NT2/D1 (cell line): ENCODE measurements at regions not wholly inside any gene's neighbourhood (a gene's known extent, or its start where the extent isn't known, plus 50 kb on each side); places are given as distances from the start of the nearest gene placed in this dataset.

Experiments used
- DNase-seq: peaks from one replicate; pipeline ENCODE4 v3.0.0-alpha.2; 2011; ENCODE audit warnings: low read depth, low spot score
- H3K27me3 ChIP-seq: 2 replicates; pipeline ENCODE4 v1.6.0; 2011; ENCODE audit warnings: mild to moderate bottlenecking; ENCODE audit not compliant: insufficient read length, insufficient read depth
- H3K36me3 ChIP-seq: 2 replicates; pipeline ENCODE4 v1.6.1; 2011; ENCODE audit warnings: mild to moderate bottlenecking, low read length, mixed read lengths; ENCODE audit not compliant: insufficient read depth, insufficient read length
- H3K4me1 ChIP-seq: 2 replicates; pipeline ENCODE4 v1.5.1; 2011; ENCODE audit not compliant: insufficient read depth, insufficient read length
- H3K4me3 ChIP-seq: 2 replicates; pipeline ENCODE4 v1.5.1; 2011; ENCODE audit warnings: low read depth; ENCODE audit not compliant: insufficient read length
- H3K9ac ChIP-seq: 2 replicates; pipeline ENCODE4 v1.6.0; 2011; ENCODE audit warnings: low read depth; ENCODE audit not compliant: insufficient read length
- H3K9me3 ChIP-seq: 2 replicates; pipeline ENCODE4 v1.5.1; 2011; ENCODE audit warnings: mild to moderate bottlenecking, low read length; ENCODE audit not compliant: insufficient read depth
- SUZ12 ChIP-seq: IDR thresholded peaks from 2 replicates; pipeline ENCODE4 v1.6.1; 2011; ENCODE audit not compliant: insufficient read length, insufficient read depth; ENCODE audit errors: extremely low read depth
- YY1 ChIP-seq: IDR thresholded peaks from 2 replicates; pipeline ENCODE4 v1.6.1; 2011; ENCODE audit not compliant: insufficient read length, insufficient read depth
- ZNF274 ChIP-seq: IDR thresholded peaks from 2 replicates; pipeline ENCODE4 v1.6.1; 2011; ENCODE audit warnings: mild to moderate bottlenecking, low read depth, low read length

- Histone ChIP-seq H3K27me3 (no peaks in the 10 kb centered on the region), H3K4me1 (peaks cover 23% of the 10 kb centered on the region), H3K9me3 (peaks cover 7% of the 10 kb centered on the region), H3K4me3 (no peak overlapping the region), H3K9ac (no peak overlapping the region), H3K36me3 (no peaks in the 10 kb centered on the region)
- DNase-seq: no peak
- no peak for TF ChIP-seq YY1
- no peak for TF ChIP-seq SUZ12
- TF ChIP-seq ZNF274: no peak
Observed at GRCh38 chr17:83012868-83013778, 66.3 kb upstream of the METRNL start.

GRCh38 chr17:83013779-83014117 is 65.7 kb upstream of the METRNL start:
- no peaks in the 10 kb centered on the region for H3K36me3 ChIP-seq
- DNase-seq: no peak
- H3K4me3 ChIP-seq: no peak overlapping the region
- peaks cover 8% of the 10 kb centered on the region for H3K9me3 ChIP-seq
- no peak for TF ChIP-seq ZNF274
- no peak for TF ChIP-seq YY1
- TF ChIP-seq SUZ12: no peak
- peaks cover 20% of the 10 kb centered on the region for H3K4me1 ChIP-seq
- H3K27me3 ChIP-seq: no peaks in the 10 kb centered on the region
- H3K9ac ChIP-seq: no peak overlapping the region

- H3K9ac ChIP-seq: no peak overlapping the region
- no peak for DNase-seq
Observed at GRCh38 chr17:83014297-83014696, 65.1 kb upstream of the METRNL start.

GRCh38 chr17:83014940-83015910 is 64.2 kb upstream of the METRNL start:
- no peak for DNase-seq
- H3K4me3 ChIP-seq: no peak overlapping the region
- peaks cover 13% of the 10 kb centered on the region for H3K4me1 ChIP-seq
- H3K36me3 ChIP-seq: no peaks in the 10 kb centered on the region
- TF ChIP-seq YY1 (no peak), ZNF274 (no peak), SUZ12 (no peak)
- H3K27me3 ChIP-seq: no peaks in the 10 kb centered on the region
- H3K9ac ChIP-seq: no peak overlapping the region
- H3K9me3 ChIP-seq: peaks cover 8% of the 10 kb centered on the region

More at GRCh38 chr17:83014297-83014696, 65.1 kb upstream of the METRNL start:
- Histone ChIP-seq H3K9me3 (peaks cover 8% of the 10 kb centered on the region), H3K4me3 (no peak overlapping the region), H3K36me3 (no peaks in the 10 kb centered on the region), H3K27me3 (no peaks in the 10 kb centered on the region), H3K4me1 (peaks cover 20% of the 10 kb centered on the region)
- TF ChIP-seq SUZ12: no peak
- TF ChIP-seq YY1: no peak
- TF ChIP-seq ZNF274: no peak

- Histone ChIP-seq H3K4me3 (no peak overlapping the region), H3K4me1 (peaks cover 3% of the 10 kb centered on the region), H3K9ac (no peak overlapping the region), H3K27me3 (no peaks in the 10 kb centered on the region), H3K9me3 (peaks cover 8% of the 10 kb centered on the region), H3K36me3 (no peaks in the 10 kb centered on the region)
- TF ChIP-seq ZNF274: no peak
- no peak for DNase-seq
Observed at GRCh38 chr17:83018658-83019193, 60.7 kb upstream of the METRNL start.

GRCh38 chr17:83019376-83019775 is 60.0 kb upstream of the METRNL start:
- Histone ChIP-seq H3K36me3 (peaks cover 3% of the 10 kb centered on the region), H3K9me3 (peaks cover 8% of the 10 kb centered on the region), H3K9ac (no peak overlapping the region), H3K4me1 (peaks cover 2% of the 10 kb centered on the region), H3K4me3 (no peak overlapping the region), H3K27me3 (no peaks in the 10 kb centered on the region)
- TF ChIP-seq ZNF274 (no peak), YY1 (no peak), SUZ12 (no peak)
- no peak for DNase-seq
